WI38 (cell line): ENCODE measurements at regions not wholly inside any gene's neighbourhood (a gene's known extent, or its start where the extent isn't known, plus 50 kb on each side); places are given as distances from the start of the nearest gene placed in this dataset.

ENCODE experiments used
- H3K4me3 ChIP-seq: 2 replicates; pipeline ENCODE4 v1.5.1; 2011; ENCODE audit warnings: low read depth, mild to moderate bottlenecking, control low read depth, low read length
- CTCF ChIP-seq: IDR thresholded peaks from 2 replicates; pipeline ENCODE4 v1.5.1; 2012; ENCODE audit warnings: low read depth, mild to moderate bottlenecking, control low read depth, low read length

GRCh38 chr5:99070822-99071221 lies 142.0 kb upstream of the CHD1 start:
- H3K4me3 ChIP-seq = no peak overlapping the region
- no peak for TF ChIP-seq CTCF

- TF ChIP-seq CTCF = no peak
- no peak overlapping the region for H3K4me3 ChIP-seq
Observed at GRCh38 chr5:99070362-99070761, 141.6 kb upstream of the CHD1 start.

DNA sequence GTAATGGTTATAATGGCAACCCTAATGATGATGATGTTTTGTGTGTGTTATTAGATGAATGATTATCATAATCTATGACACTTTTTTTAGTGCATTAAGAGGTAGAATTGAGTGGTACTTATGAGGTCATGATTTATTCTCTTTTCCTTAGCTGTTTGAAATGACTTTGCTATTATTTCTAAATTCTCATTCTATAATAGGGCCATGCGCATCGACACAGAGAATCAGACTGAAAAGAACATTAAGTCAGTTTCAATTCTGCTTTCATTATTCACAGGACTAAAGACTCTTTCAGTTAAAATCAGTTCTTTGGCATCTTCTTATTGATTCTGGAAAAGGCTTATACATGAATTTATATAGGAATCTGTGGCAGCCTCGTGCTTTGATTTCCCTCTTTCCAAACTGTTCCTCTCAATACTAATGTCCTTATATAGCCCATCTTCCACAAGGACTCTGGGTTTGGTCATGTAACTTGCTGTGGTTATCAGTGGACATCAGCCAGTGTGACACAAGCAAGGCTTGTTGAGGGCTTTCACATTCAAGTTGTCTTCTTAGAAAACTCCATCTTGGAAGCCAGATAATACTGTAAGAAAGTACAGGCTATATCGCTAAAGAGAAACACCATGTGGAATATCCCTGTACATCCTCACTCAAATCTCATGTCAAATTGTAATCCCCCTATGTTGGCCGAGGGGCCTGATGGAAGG lies 140.3 kb upstream of the CHD1 start:
- no peak overlapping the region for H3K4me3 ChIP-seq
- TF ChIP-seq CTCF = no peak

GRCh38 chr5:99063737-99064136 lies 134.9 kb upstream of the CHD1 start:
- no peak for TF ChIP-seq CTCF
- no peak overlapping the region for H3K4me3 ChIP-seq

GRCh38 chr5:99061711-99062110 lies 132.9 kb upstream of the CHD1 start:
- 0 out of 2 replicates have a peak overlapping the region, but pooled peaks have one; percentile 12 for H3K4me3 ChIP-seq
- TF ChIP-seq CTCF = no peak

DNA sequence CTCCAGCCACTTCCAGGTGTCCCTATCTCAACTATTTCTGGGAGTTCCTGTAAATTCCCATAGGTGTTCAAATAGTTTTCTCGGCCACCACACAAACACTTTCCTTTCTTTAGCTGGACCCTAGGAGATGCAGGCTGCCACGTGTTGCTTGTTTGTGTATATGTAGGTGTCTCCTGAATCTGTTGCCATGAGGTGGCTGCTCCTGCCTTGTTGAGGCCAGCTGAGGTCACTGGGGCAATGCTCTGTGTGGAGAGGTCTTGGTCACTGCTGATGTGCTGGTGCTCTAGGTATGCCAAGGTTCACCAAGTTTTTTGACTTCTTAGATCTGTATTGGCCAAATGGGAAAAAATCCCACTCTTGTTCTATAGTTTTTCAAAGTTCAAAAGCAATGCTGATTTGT lies 132.5 kb upstream of the CHD1 start:
- no peak for TF ChIP-seq CTCF
- 0 out of 2 replicates have a peak overlapping the region, but pooled peaks have one; percentile 12 for H3K4me3 ChIP-seq

- peak; percentile 76 for TF ChIP-seq CTCF
- H3K4me3 ChIP-seq = no peak overlapping the region
Observed at GRCh38 chr5:99060306-99061261, 131.8 kb upstream of the CHD1 start.
